DMS 273 (cell line): ENCODE measurements at regions not wholly inside any gene's neighbourhood (a gene's known extent, or its start where the extent isn't known, plus 50 kb on each side); places are given as distances from the start of the nearest gene placed in this dataset.

ENCODE experiments used
- DNase-seq: peaks from one replicate; lab custom pipeline; 2025; ENCODE audit not compliant: unreplicated experiment; lab: John Stamatoyannopoulos, UW

- no peak for DNase-seq
Observed at GRCh38 chr14:25765909-25766308, 716.0 kb upstream of the STXBP6 start.

GRCh38 chr14:25759920-25760655 is 710.1 kb upstream of the STXBP6 start:
- no peak for DNase-seq

DNA sequence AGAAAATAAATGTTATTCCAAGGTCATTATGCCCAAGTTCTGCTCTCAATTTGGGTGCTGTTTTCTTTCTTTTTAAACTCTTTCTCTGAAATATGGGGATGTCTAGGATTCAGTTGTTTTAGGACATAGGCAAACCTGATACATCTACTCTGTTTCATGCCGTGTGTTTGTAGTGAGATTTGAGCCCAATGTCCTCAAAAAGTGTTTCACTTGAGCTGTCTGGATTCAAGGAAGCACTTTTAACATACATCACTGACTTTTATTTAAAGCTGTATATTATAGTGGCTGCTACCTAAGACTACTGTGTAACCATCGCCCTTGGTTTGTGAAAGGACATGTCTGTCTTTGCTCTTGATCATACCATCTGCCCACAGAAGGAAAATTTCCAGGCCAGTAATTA is 709.3 kb upstream of the STXBP6 start:
- DNase-seq: no peak

- no peak for DNase-seq
Observed at GRCh38 chr14:25757364-25757763, 707.4 kb upstream of the STXBP6 start.

DNA sequence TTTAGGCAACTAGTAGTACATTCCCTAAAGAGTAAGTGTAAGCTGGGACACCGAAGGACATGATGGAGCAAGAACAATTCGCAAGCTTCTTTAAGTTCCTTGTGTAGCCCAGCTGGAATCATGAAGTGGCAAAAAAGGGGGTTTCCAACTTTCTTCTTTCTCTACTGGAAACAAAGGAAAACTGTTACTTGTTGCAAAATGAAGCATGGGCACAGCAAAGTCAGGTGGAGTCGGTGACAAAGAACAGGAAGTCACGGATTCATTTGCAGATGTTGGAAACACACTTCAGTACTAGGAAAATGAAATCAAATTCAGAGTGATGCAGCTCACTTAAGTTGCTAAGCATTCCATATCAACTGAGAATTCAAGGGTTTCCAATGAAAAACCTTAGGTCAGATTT is 706.9 kb upstream of the STXBP6 start:
- no peak for DNase-seq

DNA sequence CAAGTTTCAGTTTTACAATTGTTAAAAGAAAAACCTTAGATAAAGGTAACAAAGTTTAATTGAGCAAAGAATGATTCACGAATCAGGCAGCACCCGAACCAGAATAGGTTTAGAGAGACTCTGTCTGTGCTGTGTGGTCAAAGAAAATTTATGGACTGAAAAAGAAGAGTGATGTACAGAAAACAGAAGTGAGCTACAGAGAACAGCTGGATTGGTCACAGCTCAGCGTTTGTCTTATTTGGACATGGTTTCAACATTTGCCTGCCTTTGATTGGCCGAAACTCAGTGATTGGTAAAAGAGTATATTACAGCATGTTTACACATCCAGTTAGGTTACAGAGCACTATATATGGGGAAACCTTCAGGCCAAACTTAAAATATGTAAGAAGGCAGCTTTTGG is 703.2 kb upstream of the STXBP6 start:
- no peak for DNase-seq

GRCh38 chr14:25750436-25750835 is 700.5 kb upstream of the STXBP6 start:
- no peak for DNase-seq
